Mucosa of rectum (tissue), 2 donors: ENCODE measurements at regions not wholly inside any gene's neighbourhood (a gene's known extent, or its start where the extent isn't known, plus 50 kb on each side); places are given as distances from the start of the nearest gene placed in this dataset.

ENCODE experiments used
- H3K27ac ChIP-seq, 2 donors: one replicate each; pipeline ENCODE4 v1.7.0; 2013; ENCODE audit warnings: inconsistent platforms in 2 of 2, low read depth in 2 of 2, low read length in 2 of 2
- H3K27me3 ChIP-seq, 2 donors: one replicate each; pipeline ENCODE4 v1.7.0; 2013; ENCODE audit warnings: low read length in 2 of 2; ENCODE audit not compliant: control insufficient read depth in 2 of 2, insufficient read depth in 2 of 2
- H3K36me3 ChIP-seq, 2 donors: one replicate each; pipeline ENCODE4 v1.7.0; 2013; ENCODE audit warnings: low read length in 2 of 2; ENCODE audit not compliant: control insufficient read depth in 2 of 2, insufficient read depth in 2 of 2
- H3K4me1 ChIP-seq, 2 donors: one replicate each; pipeline ENCODE4 v1.7.0; 2013; ENCODE audit warnings: low read length in 2 of 2, mild to moderate bottlenecking in 1 of 2; ENCODE audit not compliant: control insufficient read depth in 2 of 2, insufficient read depth in 2 of 2
- H3K4me3 ChIP-seq, 2 donors: one replicate each; pipeline ENCODE4 v1.7.0; 2013; ENCODE audit warnings: low read length in 2 of 2
- H3K9ac ChIP-seq, 2 donors: one replicate each; pipeline ENCODE4 v1.7.0; 2013; ENCODE audit warnings: low read length in 2 of 2, low read depth in 1 of 2, mild to moderate bottlenecking in 1 of 2
- H3K9me3 ChIP-seq, 2 donors: one replicate each; pipeline ENCODE4 v1.7.0; 2013; ENCODE audit warnings: low read length in 2 of 2; ENCODE audit not compliant: control insufficient read depth in 2 of 2
- donor health status: healthy.
- donor health status: Normal muscosa, but diverticular disease.

GRCh38 chr6:12527339-12527738 lies 189.2 kb upstream of the PHACTR1 start:
- Histone ChIP-seq H3K27me3 (no peaks in the 10 kb centered on the region), H3K36me3 (no peaks in the 10 kb centered on the region), H3K9ac (no peak overlapping the region), H3K9me3 (no peaks in the 10 kb centered on the region), H3K27ac (no peak overlapping the region), H3K4me1 (peaks cover 5 to 17% of the 10 kb centered on the region in 2 donors), H3K4me3 (no peak overlapping the region)

GRCh38 chr6:12528136-12528535 lies 188.4 kb upstream of the PHACTR1 start:
- H3K9me3 ChIP-seq: no peaks in the 10 kb centered on the region
- peaks cover 5 to 17% of the 10 kb centered on the region in 2 donors for H3K4me1 ChIP-seq
- no peaks in the 10 kb centered on the region for H3K36me3 ChIP-seq
- H3K4me3 ChIP-seq: no peak overlapping the region
- H3K27me3 ChIP-seq: no peaks in the 10 kb centered on the region
- H3K9ac ChIP-seq: no peak overlapping the region
- no peak overlapping the region for H3K27ac ChIP-seq

- Histone ChIP-seq H3K27ac (peak overlapping the region in 1 of 2 donors; percentile 64), H3K27me3 (no peaks in the 10 kb centered on the region), H3K9ac (peak overlapping the region; percentile 9 to 14), H3K4me3 (no peak overlapping the region), H3K4me1 (peaks cover 5 to 17% of the 10 kb centered on the region in 2 donors), H3K36me3 (no peaks in the 10 kb centered on the region), H3K9me3 (no peaks in the 10 kb centered on the region)
Measured at GRCh38 chr6:12528581-12529363, 187.8 kb upstream of the PHACTR1 start.

GRCh38 chr6:12529364-12530019 lies 187.1 kb upstream of the PHACTR1 start:
- H3K36me3 ChIP-seq: no peaks in the 10 kb centered on the region
- no peak overlapping the region for H3K27ac ChIP-seq
- no peak overlapping the region for H3K4me3 ChIP-seq
- H3K9me3 ChIP-seq: no peaks in the 10 kb centered on the region
- H3K27me3 ChIP-seq: no peaks in the 10 kb centered on the region
- H3K9ac ChIP-seq: no peak overlapping the region
- H3K4me1 ChIP-seq: peaks cover 5 to 17% of the 10 kb centered on the region in 2 donors

GRCh38 chr6:12530345-12530744 lies 186.2 kb upstream of the PHACTR1 start:
- Histone ChIP-seq H3K27ac (no peak overlapping the region), H3K9me3 (no peaks in the 10 kb centered on the region), H3K9ac (no peak overlapping the region), H3K4me3 (no peak overlapping the region), H3K27me3 (no peaks in the 10 kb centered on the region), H3K4me1 (peaks cover 5 to 17% of the 10 kb centered on the region in 2 donors), H3K36me3 (no peaks in the 10 kb centered on the region)

- H3K27me3 ChIP-seq: no peaks in the 10 kb centered on the region
- H3K4me3 ChIP-seq: no peak overlapping the region
- H3K27ac ChIP-seq: no peak overlapping the region
- H3K9me3 ChIP-seq: no peaks in the 10 kb centered on the region
- H3K9ac ChIP-seq: no peak overlapping the region
- no peaks in the 10 kb centered on the region for H3K36me3 ChIP-seq
- H3K4me1 ChIP-seq: peaks cover under 1 to 12% of the 10 kb centered on the region in 2 donors
Measured at GRCh38 chr6:12533586-12533985, 183.0 kb upstream of the PHACTR1 start.

GRCh38 chr6:12534069-12534853 lies 182.3 kb upstream of the PHACTR1 start:
- Histone ChIP-seq H3K9ac (no peak overlapping the region), H3K27me3 (no peaks in the 10 kb centered on the region), H3K4me3 (no peak overlapping the region), H3K36me3 (no peaks in the 10 kb centered on the region), H3K27ac (no peak overlapping the region), H3K9me3 (no peaks in the 10 kb centered on the region), H3K4me1 (peaks cover 0 to 5% of the 10 kb centered on the region in 2 donors)

- Histone ChIP-seq H3K27me3 (no peaks in the 10 kb centered on the region), H3K27ac (no peak overlapping the region), H3K36me3 (no peaks in the 10 kb centered on the region), H3K9ac (no peak overlapping the region), H3K4me3 (no peak overlapping the region), H3K4me1 (no peaks in the 10 kb centered on the region), H3K9me3 (no peaks in the 10 kb centered on the region)
Measured at GRCh38 chr6:12535586-12536314, 180.8 kb upstream of the PHACTR1 start.

GRCh38 chr6:12536416-12536815 lies 180.2 kb upstream of the PHACTR1 start:
- Histone ChIP-seq H3K9ac (no peak overlapping the region), H3K9me3 (no peaks in the 10 kb centered on the region)

More at GRCh38 chr6:12536416-12536815, 180.2 kb upstream of the PHACTR1 start:
- Histone ChIP-seq H3K27me3 (no peaks in the 10 kb centered on the region), H3K4me3 (no peak overlapping the region), H3K36me3 (no peaks in the 10 kb centered on the region), H3K27ac (no peak overlapping the region), H3K4me1 (no peaks in the 10 kb centered on the region)
